ENCODE measurements at regions not wholly inside any gene's neighbourhood (a gene's known extent, or its start where the extent isn't known, plus 50 kb on each side); places are given as distances from the start of the nearest gene placed in this dataset.
A peak's percentile ranks its signal among the peaks of the same experiment; 100 is the strongest.

GRCh38 chr15:56783156-56783856 is 50.0 kb upstream of the ZNF280D start:
- TF ChIP-seq MAX (IDR thresholded peaks at IDR 0.05) (no peak), EGR1 (IDR thresholded peaks at IDR 0.05; ENCODE audit: borderline replicate concordance, low read depth, low read length) (no peak), KDM1A (IDR thresholded peaks at IDR 0.05; ENCODE audit: borderline replicate concordance, low read length) (no peak), POLR2AphosphoS5 (IDR thresholded peaks at IDR 0.05; ENCODE audit: low read depth, low read length) (no peak), SUZ12 (IDR thresholded peaks at IDR 0.05; ENCODE audit: low read length) (no peak), YY1 (IDR thresholded peaks at IDR 0.05; ENCODE audit: low read depth, low read length) (0 out of 2 replicates have a peak, but pooled peaks have one; percentile 20)
- H3K14ac ChIP-seq (ENCODE audit: insufficient read length) = no peak overlapping the region
- no peak overlapping the region for H2BK5ac ChIP-seq (ENCODE audit: low read depth, low read length)
- no peak overlapping the region for H3K23ac ChIP-seq (ENCODE audit: insufficient read length)
- no peak overlapping the region for H3K4ac ChIP-seq (replicated peaks; ENCODE audit: insufficient read length, low read depth, low read length)
- H3K36me3 ChIP-seq (ENCODE audit: control insufficient read depth in 2 of 4, insufficient read depth in 4 of 4, low read length in 3 of 4) = no peaks in the 10 kb centered on the region
- no peak overlapping the region for H3K27ac ChIP-seq (ENCODE audit: low read depth, low read length)
- no peak overlapping the region for H2BK12ac ChIP-seq (ENCODE audit: low read depth, low read length)
- H3K9ac ChIP-seq (replicated peaks in 1 of 4; ENCODE audit: extremely low read depth in 1 of 4, low read depth in 3 of 4, low read length in 3 of 4) = no peak overlapping the region
- H3K9me3 ChIP-seq (ENCODE audit: insufficient read depth in 2 of 2, low read depth in 1 of 2, low read length in 1 of 2) = peaks cover 0 to 8% of the 10 kb centered on the region in 2 experiments; a peak in 1 of 4 replicates
- DNase-seq (ENCODE audit: low read depth in 1 of 2, low spot score in 2 of 2) (no peak), FAIRE-seq (no peak)
- no peaks in the 10 kb centered on the region for H3K79me1 ChIP-seq (ENCODE audit: low read depth, low read length)
- H2BK20ac ChIP-seq (ENCODE audit: low read length) = no peak overlapping the region
- H3K4me3 ChIP-seq (ENCODE audit: extremely low read depth in 1 of 4, insufficient read depth in 2 of 4, low read depth in 3 of 4, low read length in 4 of 4) = no peak overlapping the region
- no peaks in the 10 kb centered on the region for H3K79me2 ChIP-seq (ENCODE audit: control insufficient read depth in 1 of 2, insufficient read depth in 2 of 2, low read length in 2 of 2)
- no peak overlapping the region for H3K56ac ChIP-seq (replicated peaks; ENCODE audit: insufficient read length, low read depth, low read length)
- peaks cover 0 to 2% (median 0%) of the 10 kb centered on the region in 4 experiments; a peak in 1 of 7 replicates for H3K4me1 ChIP-seq (replicated peaks in 1 of 4; ENCODE audit: control insufficient read depth in 3 of 4, insufficient read depth in 4 of 4, low read length in 3 of 4)
- no peak overlapping the region for H2BK120ac ChIP-seq (replicated peaks; ENCODE audit: low read depth, low read length)
- no peaks in the 10 kb centered on the region for H4K20me1 ChIP-seq (replicated peaks in 1 of 2; ENCODE audit: control insufficient read depth in 1 of 2, insufficient read depth in 2 of 2, low read length in 2 of 2)
- no peaks in the 10 kb centered on the region for H3K23me2 ChIP-seq (ENCODE audit: low read depth, low read length)
- no peak overlapping the region for H4K5ac ChIP-seq (ENCODE audit: insufficient read length, low read depth, low read length)
- H3K4me2 ChIP-seq (ENCODE audit: insufficient read depth in 1 of 2, low read depth in 2 of 2, low read length in 2 of 2) = no peak overlapping the region
- no peak overlapping the region for H2AFZ ChIP-seq (ENCODE audit: low read length)
- H2BK15ac ChIP-seq (ENCODE audit: low read length) = no peak overlapping the region
- CTCF ChIA-PET (ENCODE audit: partially characterized antibody) = no interaction called here
- POLR2A ChIA-PET (ENCODE audit: partially characterized antibody) = interaction anchor here (0.9 kb wide), 1 partner anchor 18 kb away, joined by 3 read pairs; no protein-coding TSS in a partner anchor
- H4K8ac ChIP-seq (ENCODE audit: extremely low read depth, insufficient read depth, low read length) = no peak overlapping the region
- 90% methylated on average over 7 of the region's 7 CpGs; no CpG with 5 or more reads in 1 of the 2 experiments for WGBS, 2 experiments (ENCODE audit: extremely low coverage in 1 of 2, insufficient coverage in 1 of 2, insufficient read length in 1 of 2, insufficient replicate concordance in 2 of 2, low coverage in 1 of 2, low lambda C conversion rate in 2 of 2, missing lambda C conversion rate in 1 of 2)
- H3K27me3 ChIP-seq (replicated peaks in 1 of 4; ENCODE audit: control insufficient read depth in 3 of 4, extremely low read depth in 1 of 4, insufficient read depth in 3 of 4, low read length in 3 of 4) = no peaks in the 10 kb centered on the region
- no peak overlapping the region for H3K18ac ChIP-seq (ENCODE audit: extremely low read depth, low read length)
- H2AK5ac ChIP-seq (ENCODE audit: low read depth, low read length) = 0 out of 2 replicates have a peak overlapping the region, but pooled peaks have one; percentile 53
- H4K91ac ChIP-seq (replicated peaks; ENCODE audit: insufficient read length, low read length) = no peak overlapping the region
